Naive thymus-derived CD8-positive, alpha-beta T cell (primary cell): ENCODE measurements at regions not wholly inside any gene's neighbourhood (a gene's known extent, or its start where the extent isn't known, plus 50 kb on each side); places are given as distances from the start of the nearest gene placed in this dataset.
"Not testable (repeated sequence)": the region's sequence is repeated elsewhere in the genome, so short reads cannot be mapped to it uniquely, and the experiment has no call there.

ENCODE experiments used
- ATAC-seq, 2 donors: fragments of 150-1000 bp; cut with Tn5 transposase in 1 of 2; sonication (Bioruptor Pico), chemical (Tn5 transposase) in 1 of 2; 1 replicate in 1 of 2; 2 replicates in 1 of 2; pipeline ENCODE4 v1.10.0; 2021; ENCODE audit warnings: mild to moderate bottlenecking in 2 of 2, moderate library complexity in 2 of 2
- POLR2A ChIA-PET: fragments of 350-600 bp; sonication (Branson Sonifier 250); formaldehyde crosslinking; loops from one replicate; lab custom pipeline; 2021; ENCODE audit warnings: antibody characterized with exemption; lab: Charles Lee
- DNase-seq, 10 donors: peaks; one replicate each; pipeline versions ENCODE4 v3.0.0 to v3.0.0-alpha.2; 2020 to 2022
- H3K27ac Mint-ChIP-seq, 10 donors: one replicate each; pipeline ENCODE4 v1.8.0; 2020 to 2022; ENCODE audit warnings: mild to moderate bottlenecking in 10 of 10, mixed read lengths in 10 of 10, moderate library complexity in 4 of 10, inconsistent platforms in 1 of 10
- H3K27me3 Mint-ChIP-seq, 5 donors: one replicate each; pipeline ENCODE4 v1.8.0; 2021 to 2022; ENCODE audit warnings: mixed read lengths in 5 of 5
- H3K36me3 Mint-ChIP-seq, 3 donors: one replicate each; pipeline ENCODE4 v1.8.0; 2020 to 2022; ENCODE audit warnings: mixed read lengths in 3 of 3, mild to moderate bottlenecking in 2 of 3, inconsistent platforms in 1 of 3
- H3K4me1 Mint-ChIP-seq, 4 donors: one replicate each; pipeline ENCODE4 v1.8.0; 2021 to 2022; ENCODE audit warnings: mixed read lengths in 4 of 4
- H3K4me3 Mint-ChIP-seq, 10 donors: one replicate each; pipeline ENCODE4 v1.8.0; 2020 to 2022; ENCODE audit warnings: mild to moderate bottlenecking in 10 of 10, mixed read lengths in 10 of 10, moderate library complexity in 6 of 10, inconsistent platforms in 1 of 10
- H3K9me3 Mint-ChIP-seq, 9 donors: one replicate each; pipeline ENCODE4 v1.8.0; 2020 to 2022; ENCODE audit warnings: mixed read lengths in 9 of 9, mild to moderate bottlenecking in 3 of 9, inconsistent platforms in 1 of 9, moderate library complexity in 1 of 9

GRCh38 chr2:203636588-203637470, 69.6 kb upstream of the CD28 start:
- DNase-seq, result no peak
- no peak for ATAC-seq
- peaks cover 0 to 2% (median 0%) of the 10 kb centered on the region in 9 donors for H3K9me3 Mint-ChIP-seq
- no peaks in the 10 kb centered on the region for H3K27me3 Mint-ChIP-seq
- H3K4me1 Mint-ChIP-seq, result peaks cover 19 to 30% (median 28%) of the 10 kb centered on the region in 4 donors
- no peaks in the 10 kb centered on the region for H3K36me3 Mint-ChIP-seq
- POLR2A ChIA-PET, result interaction anchor here (0.8 kb wide), 1 partner anchor 104 kb away, joined by 3 read pairs; no protein-coding TSS in a partner anchor
- H3K27ac Mint-ChIP-seq, result peak overlapping the region in 6 of 10 donors; percentile 21 to 81 (median 30)
- peak overlapping the region in 9 of 10 donors; percentile 5 to 66 (median 42) for H3K4me3 Mint-ChIP-seq

- peak; percentile 33 to 57 for ATAC-seq
- Mint-ChIP-seq H3K4me3 (peak overlapping the region in 9 of 10 donors; percentile 5 to 66 (median 42)), H3K27ac (peak overlapping the region in 5 of 10 donors; percentile 22 to 81 (median 48)), H3K36me3 (no peaks in the 10 kb centered on the region), H3K9me3 (peaks cover 0 to 2% (median 0%) of the 10 kb centered on the region in 9 donors), H3K4me1 (peaks cover 19 to 32% (median 28%) of the 10 kb centered on the region in 4 donors), H3K27me3 (no peaks in the 10 kb centered on the region)
- peak in 2 of 10 donors; percentile 7 to 21 for DNase-seq
- POLR2A ChIA-PET, result interaction anchor here (0.8 kb wide), 1 partner anchor 103 kb away, joined by 3 read pairs; no protein-coding TSS in a partner anchor
Observed at GRCh38 chr2:203637471-203638167, 68.8 kb upstream of the CD28 start.

- ATAC-seq, H3K27me3 Mint-ChIP-seq, H3K36me3 Mint-ChIP-seq, POLR2A ChIA-PET, DNase-seq, H3K27ac Mint-ChIP-seq, H3K9me3 Mint-ChIP-seq: not testable (repeated sequence)
- peaks cover 15 to 30% (median 23%) of the 10 kb centered on the region in 4 donors for H3K4me1 Mint-ChIP-seq
- peak overlapping the region in 1 of 10 donors; percentile 45 for H3K4me3 Mint-ChIP-seq
Observed at GRCh38 chr2:203641865-203642264, 64.6 kb upstream of the CD28 start.

- H3K9me3 Mint-ChIP-seq, DNase-seq, H3K4me3 Mint-ChIP-seq, H3K27me3 Mint-ChIP-seq, H3K36me3 Mint-ChIP-seq, H3K27ac Mint-ChIP-seq, ATAC-seq: not testable (repeated sequence)
- POLR2A ChIA-PET, result interaction anchor here (0.9 kb wide), 1 partner anchor 166 kb away, joined by 3 read pairs; no protein-coding TSS in a partner anchor
- peaks cover 6 to 21% (median 14%) of the 10 kb centered on the region in 4 donors for H3K4me1 Mint-ChIP-seq
Observed at GRCh38 chr2:203642841-203643240, 63.6 kb upstream of the CD28 start.

GRCh38 chr2:203645831-203646230, 60.6 kb upstream of the CD28 start:
- DNase-seq, result no peak
- peaks cover 7 to 19% (median 14%) of the 10 kb centered on the region in 4 donors for H3K4me1 Mint-ChIP-seq
- H3K27me3 Mint-ChIP-seq, result no peaks in the 10 kb centered on the region
- POLR2A ChIA-PET, result no interaction called here
- no peaks in the 10 kb centered on the region for H3K36me3 Mint-ChIP-seq
- peak overlapping the region in 1 of 10 donors; percentile 14 for H3K27ac Mint-ChIP-seq
- no peaks in the 10 kb centered on the region for H3K9me3 Mint-ChIP-seq
- H3K4me3 Mint-ChIP-seq, result no peak overlapping the region
- ATAC-seq, result no peak

GRCh38 chr2:203646266-203646864, 60.1 kb upstream of the CD28 start:
- DNase-seq (no peak), ATAC-seq (no peak)
- peak overlapping the region in 1 of 10 donors; percentile 35 for H3K27ac Mint-ChIP-seq
- H3K27me3 Mint-ChIP-seq, result no peaks in the 10 kb centered on the region
- peaks cover 4 to 20% (median 13%) of the 10 kb centered on the region in 4 donors for H3K4me1 Mint-ChIP-seq
- POLR2A ChIA-PET, result no interaction called here
- no peak overlapping the region for H3K4me3 Mint-ChIP-seq
- no peaks in the 10 kb centered on the region for H3K36me3 Mint-ChIP-seq
- no peaks in the 10 kb centered on the region for H3K9me3 Mint-ChIP-seq

GRCh38 chr2:203646961-203647360, 59.5 kb upstream of the CD28 start:
- ATAC-seq (no peak), DNase-seq (no peak)
- H3K36me3 Mint-ChIP-seq, result no peaks in the 10 kb centered on the region
- POLR2A ChIA-PET, result no interaction called here
- H3K4me1 Mint-ChIP-seq, result peaks cover 1 to 18% (median 12%) of the 10 kb centered on the region in 4 donors
- no peaks in the 10 kb centered on the region for H3K27me3 Mint-ChIP-seq
- no peak overlapping the region for H3K4me3 Mint-ChIP-seq
- no peaks in the 10 kb centered on the region for H3K9me3 Mint-ChIP-seq
- peak overlapping the region in 1 of 10 donors; percentile 35 for H3K27ac Mint-ChIP-seq

- no peaks in the 10 kb centered on the region for H3K36me3 Mint-ChIP-seq
- ATAC-seq, result no peak
- no peak overlapping the region for H3K27ac Mint-ChIP-seq
- H3K4me3 Mint-ChIP-seq, result no peak overlapping the region
- H3K9me3 Mint-ChIP-seq, result no peaks in the 10 kb centered on the region
- H3K27me3 Mint-ChIP-seq, result no peaks in the 10 kb centered on the region
- H3K4me1 Mint-ChIP-seq, result peaks cover 1 to 18% (median 12%) of the 10 kb centered on the region in 4 donors
- POLR2A ChIA-PET, result no interaction called here
- no peak for DNase-seq
Observed at GRCh38 chr2:203647579-203647978, 58.9 kb upstream of the CD28 start.

- POLR2A ChIA-PET, result no interaction called here
- no peak for DNase-seq
- H3K4me1 Mint-ChIP-seq, result peaks cover 1 to 18% (median 12%) of the 10 kb centered on the region in 4 donors
- ATAC-seq, result no peak
- no peaks in the 10 kb centered on the region for H3K36me3 Mint-ChIP-seq
- H3K27me3 Mint-ChIP-seq, result no peaks in the 10 kb centered on the region
- no peaks in the 10 kb centered on the region for H3K9me3 Mint-ChIP-seq
- no peak overlapping the region for H3K27ac Mint-ChIP-seq
- no peak overlapping the region for H3K4me3 Mint-ChIP-seq
Observed at GRCh38 chr2:203648273-203648672, 58.2 kb upstream of the CD28 start.

- no peak overlapping the region for H3K4me3 Mint-ChIP-seq
- POLR2A ChIA-PET, result no interaction called here
- H3K9me3 Mint-ChIP-seq, result no peaks in the 10 kb centered on the region
- H3K36me3 Mint-ChIP-seq, result no peaks in the 10 kb centered on the region
- DNase-seq, result no peak
- peaks cover 1 to 18% (median 12%) of the 10 kb centered on the region in 4 donors for H3K4me1 Mint-ChIP-seq
- no peaks in the 10 kb centered on the region for H3K27me3 Mint-ChIP-seq
- no peak for ATAC-seq
- no peak overlapping the region for H3K27ac Mint-ChIP-seq
Observed at GRCh38 chr2:203649176-203649814, 57.1 kb upstream of the CD28 start.

GRCh38 chr2:203650860-203651613, 55.4 kb upstream of the CD28 start:
- DNase-seq, result peak in 1 of 10 donors; percentile 7

More at GRCh38 chr2:203650860-203651613, 55.4 kb upstream of the CD28 start:
- Mint-ChIP-seq H3K27me3 (peaks cover 0 to 3% (median 0%) of the 10 kb centered on the region in 5 donors), H3K27ac (peak overlapping the region in 3 of 10 donors; percentile 13 to 87 (median 73)), H3K4me1 (peaks cover 8 to 31% (median 20%) of the 10 kb centered on the region in 4 donors), H3K4me3 (no peak overlapping the region), H3K9me3 (no peaks in the 10 kb centered on the region), H3K36me3 (no peaks in the 10 kb centered on the region)
- POLR2A ChIA-PET, result no interaction called here
- peak; percentile 43 to 53 for ATAC-seq
